Lower leg skin (tissue), 4 donors: ENCODE measurements at regions not wholly inside any gene's neighbourhood (a gene's known extent, or its start where the extent isn't known, plus 50 kb on each side); places are given as distances from the start of the nearest gene placed in this dataset.

Experiments
- DNase-seq, 2 donors: peaks; one replicate each; pipeline ENCODE4 v3.0.0-alpha.2; 2019; ENCODE audit warnings: low spot score in 2 of 2
- H3K4me3 ChIP-seq: fragments of 200-600 bp; sonication (generic); 2 replicates; pipeline ENCODE4 v1.5.1; 2017; ENCODE audit warnings: mild to moderate bottlenecking, low read depth; ENCODE audit not compliant: poor library complexity, severe bottlenecking
- POLR2A ChIP-seq, 2 donors: fragments of 450-650 bp; IDR thresholded peaks; one replicate each; pipeline ENCODE4 v1.6.1; 2016 to 2017; ENCODE audit warnings: antibody characterized with exemption in 2 of 2, mild to moderate bottlenecking in 1 of 2, moderate library complexity in 1 of 2
- WGBS, 2 donors: methylation state at CpG; one replicate each; pipeline ENCODE4 v1.1.5; 2018; 5-methylcytosine and 5-hydroxymethylcytosine counted together
- intact Hi-C: fragments of 100-400 bp; cut with DNase I; formaldehyde crosslinking; loops from one replicate; pipeline ENCODE4 v1.15.0; 2023; ENCODE audit warnings: low total_unique reads
- TF ChIP-seq, protein P1 (sequence below), 3 donors: fragments of 450-650 bp; IDR thresholded peaks; one replicate each; pipeline ENCODE4 v1.5.1; 2016; ENCODE audit warnings: antibody characterized with exemption in 3 of 3, mild to moderate bottlenecking in 3 of 3, moderate library complexity in 2 of 3

DNA sequence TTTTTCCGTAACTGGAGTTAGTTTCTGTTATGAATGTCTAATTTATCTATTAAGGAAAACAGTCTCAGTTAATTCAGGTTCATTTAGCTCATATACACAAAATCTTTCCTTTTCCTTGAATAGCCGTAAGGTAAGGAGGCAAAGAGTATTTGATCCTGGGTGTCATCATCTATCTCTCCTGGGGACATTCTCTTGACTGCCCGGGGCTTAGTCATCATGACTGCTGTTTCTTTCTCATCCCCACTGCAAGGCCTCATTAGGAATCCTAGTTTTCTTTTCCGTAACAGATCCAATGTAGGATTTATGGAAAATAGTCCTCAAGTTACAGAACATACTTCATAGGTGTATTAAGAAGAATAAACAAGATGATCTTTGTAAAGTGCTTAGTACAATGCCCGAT, 134.9 kb upstream of the CHD1 start:
- WGBS, 2 donors = 94 to 96% methylated on average over 5 of the region's 5 CpGs
- TF ChIP-seq, protein P1, sequence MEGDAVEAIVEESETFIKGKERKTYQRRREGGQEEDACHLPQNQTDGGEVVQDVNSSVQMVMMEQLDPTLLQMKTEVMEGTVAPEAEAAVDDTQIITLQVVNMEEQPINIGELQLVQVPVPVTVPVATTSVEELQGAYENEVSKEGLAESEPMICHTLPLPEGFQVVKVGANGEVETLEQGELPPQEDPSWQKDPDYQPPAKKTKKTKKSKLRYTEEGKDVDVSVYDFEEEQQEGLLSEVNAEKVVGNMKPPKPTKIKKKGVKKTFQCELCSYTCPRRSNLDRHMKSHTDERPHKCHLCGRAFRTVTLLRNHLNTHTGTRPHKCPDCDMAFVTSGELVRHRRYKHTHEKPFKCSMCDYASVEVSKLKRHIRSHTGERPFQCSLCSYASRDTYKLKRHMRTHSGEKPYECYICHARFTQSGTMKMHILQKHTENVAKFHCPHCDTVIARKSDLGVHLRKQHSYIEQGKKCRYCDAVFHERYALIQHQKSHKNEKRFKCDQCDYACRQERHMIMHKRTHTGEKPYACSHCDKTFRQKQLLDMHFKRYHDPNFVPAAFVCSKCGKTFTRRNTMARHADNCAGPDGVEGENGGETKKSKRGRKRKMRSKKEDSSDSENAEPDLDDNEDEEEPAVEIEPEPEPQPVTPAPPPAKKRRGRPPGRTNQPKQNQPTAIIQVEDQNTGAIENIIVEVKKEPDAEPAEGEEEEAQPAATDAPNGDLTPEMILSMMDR (IDR thresholded peaks at IDR 0.05) = no peak
- no peak for TF ChIP-seq POLR2A (IDR thresholded peaks at IDR 0.05)
- DNase-seq = no peak
- H3K4me3 ChIP-seq = no peak overlapping the region
- intact Hi-C loops = loop anchor here (10.0 kb wide), 1 partner anchor 159 kb away; no protein-coding TSS in a partner anchor

DNA sequence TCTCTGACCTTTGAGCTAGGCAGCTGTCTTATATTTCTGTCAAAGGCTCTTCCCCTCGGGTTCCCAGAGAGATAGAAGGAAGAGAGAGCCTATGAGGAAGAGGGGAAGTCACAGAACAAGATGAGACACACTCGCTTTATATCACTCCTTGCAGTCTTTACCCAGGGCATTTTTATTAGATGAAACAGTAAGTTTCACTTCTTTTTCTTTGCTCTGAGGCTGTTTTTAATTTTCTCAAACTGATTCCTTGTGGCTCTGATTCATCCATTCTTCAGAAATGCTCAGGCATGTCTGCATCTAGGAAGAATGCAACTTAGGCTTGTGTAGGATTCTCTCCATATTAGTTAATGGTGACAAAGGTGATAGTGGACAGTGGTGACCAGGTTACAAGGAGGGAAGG, 132.9 kb upstream of the CHD1 start:
- TF ChIP-seq, protein P1 (IDR thresholded peaks at IDR 0.05) = no peak
- no peak for TF ChIP-seq POLR2A (IDR thresholded peaks at IDR 0.05)
- H3K4me3 ChIP-seq = no peak overlapping the region
- intact Hi-C loops = loop anchor here (10.0 kb wide), 1 partner anchor 157 kb away; no protein-coding TSS in a partner anchor
- no peak for DNase-seq
- 7% methylated on average over 2 of the region's 2 CpGs for WGBS, 2 donors

DNA sequence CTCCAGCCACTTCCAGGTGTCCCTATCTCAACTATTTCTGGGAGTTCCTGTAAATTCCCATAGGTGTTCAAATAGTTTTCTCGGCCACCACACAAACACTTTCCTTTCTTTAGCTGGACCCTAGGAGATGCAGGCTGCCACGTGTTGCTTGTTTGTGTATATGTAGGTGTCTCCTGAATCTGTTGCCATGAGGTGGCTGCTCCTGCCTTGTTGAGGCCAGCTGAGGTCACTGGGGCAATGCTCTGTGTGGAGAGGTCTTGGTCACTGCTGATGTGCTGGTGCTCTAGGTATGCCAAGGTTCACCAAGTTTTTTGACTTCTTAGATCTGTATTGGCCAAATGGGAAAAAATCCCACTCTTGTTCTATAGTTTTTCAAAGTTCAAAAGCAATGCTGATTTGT, 132.5 kb upstream of the CHD1 start:
- no peak overlapping the region for H3K4me3 ChIP-seq
- DNase-seq = no peak
- WGBS, 2 donors = 51 to 61% methylated on average over 2 of the region's 2 CpGs
- intact Hi-C loops = loop anchor here (10.0 kb wide), 1 partner anchor 156 kb away; no protein-coding TSS in a partner anchor
- TF ChIP-seq, protein P1 (IDR thresholded peaks at IDR 0.05) = no peak
- TF ChIP-seq POLR2A (IDR thresholded peaks at IDR 0.05) = no peak

DNA sequence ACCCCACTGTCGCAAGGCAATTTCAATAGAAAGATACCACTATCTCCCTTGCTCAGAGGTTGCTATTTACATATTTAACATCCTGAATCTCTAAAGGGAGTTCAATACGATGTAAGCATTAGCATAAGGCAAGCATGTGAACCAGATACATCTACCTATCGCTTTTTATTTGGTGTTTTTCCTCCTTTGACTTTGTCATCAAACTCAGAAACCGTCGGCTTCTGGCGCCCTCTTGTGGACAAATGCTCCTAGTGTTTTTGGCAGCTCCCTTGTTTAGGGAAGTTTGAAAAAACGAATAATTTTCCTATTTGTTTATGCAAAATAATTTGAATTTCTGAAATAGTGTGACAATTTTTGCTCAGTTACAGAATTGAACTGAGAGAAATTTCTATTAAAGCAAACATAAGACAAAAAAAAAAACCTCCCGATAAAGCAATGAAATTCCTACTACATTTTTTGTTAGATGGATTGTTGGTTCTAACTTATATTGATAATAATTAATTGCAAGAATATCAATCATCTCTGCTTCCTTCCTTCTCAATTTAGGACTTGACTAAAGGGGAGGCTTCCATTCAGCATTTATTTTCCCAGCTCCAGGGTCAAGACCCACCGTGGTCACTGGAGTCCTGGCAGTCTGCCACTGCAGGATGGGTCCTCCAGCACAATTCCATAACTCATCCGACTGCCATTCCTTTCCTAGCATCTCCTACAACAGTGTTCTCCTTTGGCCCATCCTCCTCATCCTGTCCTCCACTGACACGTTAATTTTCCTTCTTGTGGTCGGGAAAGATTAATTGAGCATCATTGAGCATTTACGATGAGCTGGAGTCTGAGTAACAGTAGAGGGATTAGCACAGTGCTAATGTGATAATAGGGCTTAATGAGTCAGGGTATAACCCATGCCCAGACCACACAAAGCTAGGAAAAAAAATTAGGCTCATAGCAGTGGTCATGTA, 131.8 kb upstream of the CHD1 start:
- 17 to 20% methylated on average over 13 of the region's 13 CpGs for WGBS, 2 donors
- intact Hi-C loops = loop anchor here (10.0 kb wide), 1 partner anchor 156 kb away; no protein-coding TSS in a partner anchor
- no peak overlapping the region for H3K4me3 ChIP-seq
- peak; percentile 61 to 95 for DNase-seq
- TF ChIP-seq POLR2A (IDR thresholded peaks at IDR 0.05) = no peak
- TF ChIP-seq, protein P1 (IDR thresholded peaks at IDR 0.05) = no peak

DNA sequence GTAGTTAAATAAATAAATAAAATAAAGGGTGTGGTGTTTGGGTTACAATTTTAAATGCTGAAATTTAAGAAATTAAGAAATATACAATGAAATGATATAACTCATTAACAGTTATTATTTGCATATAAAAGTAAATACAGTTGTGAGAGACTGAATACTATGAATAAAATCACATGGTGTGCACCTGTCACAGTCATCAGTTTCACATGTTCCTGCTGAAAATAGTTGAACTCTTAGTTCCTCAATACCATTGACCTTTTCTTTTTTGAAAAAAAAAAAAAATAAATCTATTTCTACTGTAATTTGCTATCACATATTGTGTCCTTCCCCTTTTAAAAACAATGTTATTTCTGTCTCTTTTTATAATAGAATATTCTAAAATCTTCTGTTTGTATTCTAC, 130.9 kb upstream of the CHD1 start:
- DNase-seq = no peak
- intact Hi-C loops = loop anchor here (10.0 kb wide), 1 partner anchor 155 kb away; no protein-coding TSS in a partner anchor
- H3K4me3 ChIP-seq = no peak overlapping the region
- no peak for TF ChIP-seq POLR2A (IDR thresholded peaks at IDR 0.05)

DNA sequence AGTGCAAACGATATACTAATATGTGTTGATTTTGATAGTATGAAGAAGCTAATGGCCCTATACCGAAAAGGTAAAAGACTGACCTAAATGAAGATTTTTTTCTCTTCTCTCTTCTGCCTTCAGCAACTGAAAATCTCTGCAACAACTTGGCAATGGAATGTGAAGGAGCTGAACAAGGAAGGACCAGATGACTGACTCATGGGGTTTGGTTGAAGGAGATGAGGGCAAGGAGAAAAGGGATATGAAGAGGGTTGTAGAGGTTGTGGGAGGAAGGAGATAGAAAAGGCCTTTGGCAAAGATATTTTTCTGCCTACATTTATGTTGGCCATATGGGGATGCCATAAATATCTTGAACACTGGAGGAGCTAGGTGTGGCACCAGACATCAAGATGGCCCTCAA, 129.7 kb upstream of the CHD1 start:
- no peak for TF ChIP-seq POLR2A (IDR thresholded peaks at IDR 0.05)
- TF ChIP-seq, protein P1 (IDR thresholded peaks at IDR 0.05) = no peak
- WGBS, 2 donors = 94 to 95% methylated on average over 2 of the region's 2 CpGs
- H3K4me3 ChIP-seq = no peak overlapping the region
- DNase-seq = no peak
- intact Hi-C loops = no loop called here
